D721Med (cell line): ENCODE measurements at regions not wholly inside any gene's neighbourhood (a gene's known extent, or its start where the extent isn't known, plus 50 kb on each side); places are given as distances from the start of the nearest gene placed in this dataset.

Source experiments
- DNase-seq: peaks from one replicate; pipeline ENCODE4 v3.0.0; 2011; ENCODE audit warnings: low spot score; ENCODE audit not compliant: insufficient read length
- FAIRE-seq: peaks from 2 replicates; lab custom pipeline; 2011; peaks lifted over from hg19 to GRCh38; lab: Jason Lieb, UNC
- TF ChIP-seq, protein P1 (sequence below): IDR thresholded peaks from 2 replicates; pipeline ENCODE4 v1.5.1; 2012; ENCODE audit warnings: mild to moderate bottlenecking, control low read depth; ENCODE audit not compliant: insufficient read depth; ENCODE audit errors: missing control alignments

DNA sequence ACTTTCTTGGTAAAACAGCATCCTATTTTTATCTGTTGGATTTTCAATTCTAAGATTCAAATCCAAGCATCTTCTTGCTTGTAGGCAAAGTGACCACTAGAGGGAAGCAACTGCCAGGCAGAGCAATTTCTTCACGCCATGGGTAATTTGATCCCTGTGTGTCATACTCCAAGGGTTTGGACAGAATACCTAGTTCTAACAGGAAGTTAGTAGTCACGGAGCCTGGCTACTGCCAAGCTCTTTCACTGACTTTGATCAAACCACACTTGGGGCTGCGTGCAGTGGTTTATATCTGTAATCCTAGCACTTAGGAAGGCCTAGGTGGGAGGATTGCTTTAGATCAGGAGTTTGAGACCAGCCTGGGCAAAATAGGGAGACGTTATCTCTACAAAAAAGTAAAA is 473.6 kb upstream of the TNC start:
- FAIRE-seq, result peak; percentile 60
- DNase-seq, result no peak
- TF ChIP-seq, protein P1, sequence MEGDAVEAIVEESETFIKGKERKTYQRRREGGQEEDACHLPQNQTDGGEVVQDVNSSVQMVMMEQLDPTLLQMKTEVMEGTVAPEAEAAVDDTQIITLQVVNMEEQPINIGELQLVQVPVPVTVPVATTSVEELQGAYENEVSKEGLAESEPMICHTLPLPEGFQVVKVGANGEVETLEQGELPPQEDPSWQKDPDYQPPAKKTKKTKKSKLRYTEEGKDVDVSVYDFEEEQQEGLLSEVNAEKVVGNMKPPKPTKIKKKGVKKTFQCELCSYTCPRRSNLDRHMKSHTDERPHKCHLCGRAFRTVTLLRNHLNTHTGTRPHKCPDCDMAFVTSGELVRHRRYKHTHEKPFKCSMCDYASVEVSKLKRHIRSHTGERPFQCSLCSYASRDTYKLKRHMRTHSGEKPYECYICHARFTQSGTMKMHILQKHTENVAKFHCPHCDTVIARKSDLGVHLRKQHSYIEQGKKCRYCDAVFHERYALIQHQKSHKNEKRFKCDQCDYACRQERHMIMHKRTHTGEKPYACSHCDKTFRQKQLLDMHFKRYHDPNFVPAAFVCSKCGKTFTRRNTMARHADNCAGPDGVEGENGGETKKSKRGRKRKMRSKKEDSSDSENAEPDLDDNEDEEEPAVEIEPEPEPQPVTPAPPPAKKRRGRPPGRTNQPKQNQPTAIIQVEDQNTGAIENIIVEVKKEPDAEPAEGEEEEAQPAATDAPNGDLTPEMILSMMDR, result peak; percentile 80

DNA sequence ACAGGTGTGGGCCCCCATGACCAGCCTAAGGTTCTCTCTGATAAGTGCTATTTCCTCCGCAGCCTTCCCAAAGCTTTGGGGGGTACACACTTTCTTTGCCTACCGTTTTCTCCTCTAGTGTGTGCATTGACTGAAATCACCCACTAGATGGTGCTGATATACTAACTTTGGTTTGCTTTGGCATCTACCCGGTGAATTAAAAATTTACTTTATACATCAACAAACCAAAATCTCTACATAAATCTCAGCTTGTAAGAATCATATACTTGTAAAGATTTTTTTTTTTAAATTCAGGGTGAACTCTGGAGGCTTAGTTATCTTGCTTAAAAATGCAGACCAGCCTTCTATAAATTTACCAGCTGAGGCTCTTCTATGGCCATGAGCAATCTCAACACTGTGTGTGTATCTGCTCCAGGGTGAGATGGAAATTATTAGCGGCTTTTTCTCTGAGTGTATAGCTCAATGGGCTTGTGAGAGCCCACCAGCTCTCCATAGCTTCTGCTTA is 475.7 kb upstream of the TNC start:
- TF ChIP-seq, protein P1, result peak; percentile 66
- no peak for FAIRE-seq
- no peak for DNase-seq

DNA sequence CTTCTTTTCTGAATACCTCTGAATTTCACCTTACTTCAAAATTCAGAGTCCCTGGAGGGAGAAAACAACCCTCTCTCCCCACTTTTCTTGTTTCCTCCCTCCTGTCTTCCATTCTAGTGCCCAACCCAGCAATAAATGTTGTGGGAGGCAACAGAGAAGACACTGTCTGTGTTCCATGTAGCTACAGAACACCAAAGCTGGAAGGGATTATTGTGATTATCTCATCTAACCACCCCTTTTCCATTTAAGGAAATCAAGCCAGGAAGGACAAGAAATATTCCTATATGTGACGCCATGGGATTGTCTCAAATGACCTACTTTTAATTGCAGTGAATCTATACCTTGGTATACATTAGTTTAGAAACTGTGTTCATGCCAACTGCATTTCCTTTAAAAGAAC is 476.6 kb upstream of the TNC start:
- TF ChIP-seq, protein P1, result no peak
- no peak for FAIRE-seq
- no peak for DNase-seq

DNA sequence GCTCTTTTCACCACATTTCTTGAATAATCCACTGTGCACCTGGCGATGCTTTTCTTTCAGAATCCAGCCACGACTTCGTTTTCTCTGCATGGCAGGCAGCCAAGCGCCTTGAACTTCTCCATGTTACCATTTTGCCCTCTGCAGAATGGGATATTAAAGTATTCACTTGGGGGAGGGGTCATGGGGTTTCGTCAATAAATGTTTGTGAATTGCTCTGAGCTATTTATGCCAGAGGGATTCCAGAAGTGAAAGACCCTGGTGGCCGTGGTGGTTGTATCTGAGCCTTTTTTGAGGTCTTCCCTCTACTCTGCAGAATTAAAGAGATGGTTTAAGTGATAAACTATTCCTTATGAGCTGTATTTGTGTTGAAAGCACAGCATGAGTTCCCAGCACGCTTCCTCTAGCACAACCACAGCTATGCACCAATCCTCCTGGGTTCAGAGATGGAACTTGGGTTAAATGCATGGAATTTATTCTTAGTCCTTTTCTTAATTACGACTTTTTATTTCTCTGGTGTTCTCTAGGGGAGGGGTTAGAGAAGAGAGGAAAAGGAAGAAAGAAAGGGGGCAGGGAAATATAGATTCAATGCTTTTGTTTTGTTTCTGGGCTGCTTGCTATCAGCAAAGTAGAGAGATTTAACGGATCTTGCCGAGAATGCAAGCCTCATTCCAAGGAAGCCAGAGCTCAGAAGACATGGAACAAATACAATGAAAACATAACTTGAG is 478.2 kb upstream of the TNC start:
- TF ChIP-seq, protein P1, result no peak
- FAIRE-seq (no peak), DNase-seq (no peak)

DNA sequence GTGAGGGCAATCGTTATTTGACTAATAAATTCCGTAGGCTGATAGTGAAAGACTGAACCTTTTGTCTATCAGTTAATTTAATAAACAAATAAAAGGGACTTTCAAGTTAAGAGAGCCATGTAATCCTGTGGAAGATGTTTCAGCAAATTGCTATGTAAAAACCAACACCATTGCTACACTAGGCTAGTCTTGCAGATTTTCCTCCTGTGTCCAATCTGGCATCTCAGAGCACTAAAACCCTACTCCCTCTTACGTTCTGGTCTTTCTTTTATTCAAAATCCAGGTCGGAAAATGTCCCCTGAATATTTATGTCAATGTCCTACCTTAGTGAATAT is 478.8 kb upstream of the TNC start:
- TF ChIP-seq, protein P1, result no peak
- FAIRE-seq, result no peak

DNA sequence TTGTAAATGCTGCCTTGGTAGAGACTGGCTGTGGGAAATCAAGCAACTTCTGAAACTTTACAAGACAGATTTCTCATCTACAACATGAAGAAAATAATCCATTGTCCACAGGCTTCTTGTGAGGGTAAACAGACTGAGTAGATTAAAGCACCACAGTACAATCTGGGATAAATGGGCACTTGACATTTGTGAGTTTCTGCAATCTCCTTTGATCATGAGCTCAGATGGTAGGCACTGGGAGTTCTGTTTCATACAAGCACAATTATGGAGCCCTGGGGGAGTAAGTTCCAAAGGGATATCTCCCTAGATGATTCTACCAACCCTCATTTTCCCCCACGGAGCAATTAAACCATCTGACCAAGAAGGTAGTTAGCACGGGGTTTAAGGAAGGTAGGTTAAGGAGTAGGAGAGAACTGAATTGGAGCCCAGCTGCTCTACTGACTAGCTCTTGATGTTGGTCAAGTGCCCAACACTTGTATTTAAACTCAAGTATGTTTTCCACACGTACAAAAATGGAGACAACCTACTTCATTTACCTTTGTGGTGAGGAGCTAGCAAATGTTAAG is 479.5 kb upstream of the TNC start:
- DNase-seq (no peak), FAIRE-seq (no peak)
- TF ChIP-seq, protein P1, result no peak

More for the DNA sequence above, 478.8 kb upstream of the TNC start:
- DNase-seq, result no peak

DNA sequence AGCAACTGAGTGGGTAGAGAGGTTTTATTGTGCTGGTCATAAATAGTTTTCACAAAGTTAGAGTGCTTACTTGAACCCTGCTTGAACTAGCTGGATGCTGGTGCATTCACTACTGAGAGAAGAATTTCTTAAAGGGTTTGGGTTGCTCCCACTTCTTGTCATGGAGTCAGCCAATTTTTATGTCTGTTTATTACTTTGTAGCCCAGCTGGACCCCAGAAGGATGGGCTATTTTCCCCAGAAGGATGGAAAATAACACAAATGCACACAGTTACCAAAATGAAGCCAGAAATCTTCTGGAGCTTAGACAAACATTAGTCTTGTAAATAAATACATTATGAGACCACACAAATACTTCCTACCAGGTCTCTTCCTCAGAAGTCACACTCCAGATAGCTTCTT is 480.8 kb upstream of the TNC start:
- no peak for FAIRE-seq
- TF ChIP-seq, protein P1, result no peak
- no peak for DNase-seq
